PC-3 (cell line): ENCODE measurements at regions not wholly inside any gene's neighbourhood (a gene's known extent, or its start where the extent isn't known, plus 50 kb on each side); places are given as distances from the start of the nearest gene placed in this dataset.
A peak's percentile ranks its signal among the peaks of the same experiment; 100 is the strongest.

Experiments
- ATAC-seq: fragments of 200-7000 bp; cut with Tn5 transposase; 2 replicates; pipeline ENCODE4 v1.9.1; 2020; ENCODE audit warnings: mild to moderate bottlenecking, moderate library complexity
- BruUV-seq: library from RNA; stranded (reverse); fragments of 400-500 nt; replicated peaks from 2 replicates; lab custom pipeline; 2021; lab: Mats Ljungman, UMichigan
- CTCF ChIA-PET: fragments of 300-600 bp; sonication (Branson Sonifier 250); formaldehyde crosslinking; loops from one replicate; lab custom pipeline; 2022; ENCODE audit warnings: antibody characterized with exemption; lab: Charles Lee
- POLR2A ChIA-PET: fragments of 300-600 bp; sonication (Branson Sonifier 250); formaldehyde crosslinking; loops from one replicate; lab custom pipeline; 2022; ENCODE audit warnings: antibody characterized with exemption; ENCODE audit not compliant: unreplicated experiment; lab: Charles Lee
- DNase-seq: peaks from one replicate; pipeline ENCODE4 v3.0.0-alpha.2; 2015
- H2AFZ ChIP-seq: fragments of 300-600 bp; sonication (generic); 2 replicates; pipeline ENCODE4 v1.6.0; 2016; ENCODE audit warnings: antibody characterized with exemption, low read length
- H3F3A ChIP-seq: fragments of 300-600 bp; sonication (generic); one replicate; pipeline ENCODE4 v1.6.0; 2017; ENCODE audit warnings: antibody characterized with exemption, low read length, control low read depth, mild to moderate bottlenecking; ENCODE audit not compliant: unreplicated experiment
- H3K27ac ChIP-seq: fragments of 300-600 bp; sonication (generic); 2 replicates; pipeline ENCODE4 v1.5.1; 2016; ENCODE audit warnings: mild to moderate bottlenecking, low read length
- H3K27me3 ChIP-seq: fragments of 300-600 bp; sonication (generic); 2 replicates; pipeline ENCODE4 v1.6.1; 2016; ENCODE audit warnings: low read length, mixed read lengths
- H3K36me3 ChIP-seq: fragments of 300-600 bp; sonication (generic); 2 replicates; pipeline ENCODE4 v1.6.1; 2016; ENCODE audit warnings: low read depth, mixed run types, low read length, mixed read lengths
- H3K4me1 ChIP-seq: fragments of 300-600 bp; sonication (generic); 2 replicates; pipeline ENCODE4 v1.5.1; 2016; ENCODE audit warnings: low read length; ENCODE audit not compliant: insufficient read depth
- H3K4me2 ChIP-seq: fragments of 300-600 bp; sonication (generic); 2 replicates; pipeline ENCODE4 v1.6.0; 2016; ENCODE audit warnings: low read length
- H3K4me3 ChIP-seq: fragments of 300-600 bp; sonication (generic); 2 replicates; pipeline ENCODE4 v1.5.1; 2016; ENCODE audit warnings: mild to moderate bottlenecking, low read length, mixed read lengths
- H3K79me2 ChIP-seq: fragments of 300-600 bp; sonication (generic); 2 replicates; pipeline ENCODE4 v1.6.1; 2017; ENCODE audit warnings: low read length, mixed read lengths
- H3K9ac ChIP-seq: fragments of 300-600 bp; sonication (generic); 2 replicates; pipeline ENCODE4 v1.6.0; 2016; ENCODE audit warnings: mild to moderate bottlenecking, low read length
- H3K9me2 ChIP-seq: fragments of 300-600 bp; sonication (generic); replicated peaks from 2 replicates; pipeline ENCODE4 v1.6.1; 2016; ENCODE audit warnings: mixed run types, low read length, mixed read lengths
- H3K9me3 ChIP-seq: fragments of 300-600 bp; sonication (generic); 2 replicates; pipeline ENCODE4 v1.6.1; 2016; ENCODE audit warnings: low read length, mixed read lengths
- H4K20me1 ChIP-seq: fragments of 300-600 bp; sonication (generic); 2 replicates; pipeline ENCODE4 v1.6.1; 2016; ENCODE audit warnings: low read length, mixed read lengths
- EZH2 ChIP-seq: fragments of 300-600 bp; sonication (generic); IDR thresholded peaks from one replicate; pipeline ENCODE4 v1.6.1; 2017; ENCODE audit warnings: antibody characterized with exemption, mild to moderate bottlenecking, low read length; ENCODE audit not compliant: unreplicated experiment
- EZH2phosphoT487 ChIP-seq: fragments of 300-600 bp; sonication (generic); IDR thresholded peaks from 2 replicates; pipeline ENCODE4 v1.6.1; 2018; ENCODE audit warnings: mild to moderate bottlenecking, antibody characterized with exemption, low read length, borderline replicate concordance
- intact Hi-C: fragments of 100-400 bp; cut with micrococcal nuclease; formaldehyde crosslinking; loops from 2 replicates; pipeline ENCODE4 v1.9.0; 2023
- TF ChIP-seq, protein P1 (sequence below): fragments of 300-600 bp; sonication (generic); conservative IDR thresholded peaks from 2 replicates; pipeline ENCODE4 v1.5.1; 2017; ENCODE audit warnings: antibody characterized with exemption, low read depth, mild to moderate bottlenecking, low read length

DNA sequence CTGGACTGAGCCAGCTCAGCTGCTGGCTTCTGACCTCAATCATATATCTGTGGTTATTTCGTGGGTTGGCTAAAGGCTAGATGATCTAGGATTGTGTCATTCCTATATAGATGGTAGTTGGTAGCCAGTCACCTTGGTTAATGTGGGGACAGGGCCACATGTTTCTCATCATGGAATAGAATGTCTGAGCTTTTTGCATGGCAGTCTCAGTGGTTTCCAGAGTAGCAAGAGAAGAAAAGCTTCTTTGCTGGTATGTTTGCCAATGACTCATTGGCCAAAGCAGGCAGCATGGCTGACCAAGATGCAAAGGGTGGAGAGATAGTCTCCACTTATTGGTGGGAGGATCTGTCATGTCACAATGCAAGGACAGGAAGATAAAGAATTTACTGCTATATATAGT, 746.4 kb upstream of the FLRT2 start:
- Histone ChIP-seq H3K27ac (peak overlapping the region; percentile 58), H3K27me3 (no peaks in the 10 kb centered on the region), H3F3A (no peaks in the 10 kb centered on the region), H3K9me3 (peaks cover 20% of the 10 kb centered on the region), H4K20me1 (no peaks in the 10 kb centered on the region), H2AFZ (no peak overlapping the region), H3K36me3 (no peaks in the 10 kb centered on the region), H3K9ac (no peak overlapping the region), H3K4me1 (0 out of 2 replicates have a peak, but pooled peaks cover 4% of the 10 kb centered on the region), H3K4me2 (no peak overlapping the region), H3K9me2 (no peaks in the 10 kb centered on the region), H3K4me3 (no peak overlapping the region), H3K79me2 (no peaks in the 10 kb centered on the region)
- CTCF ChIA-PET, result no interaction called here
- POLR2A ChIA-PET, result no interaction called here
- BruUV-seq, result no TSS peak
- TF ChIP-seq EZH2 (no peak), EZH2phosphoT487 (no peak)
- TF ChIP-seq, protein P1, sequence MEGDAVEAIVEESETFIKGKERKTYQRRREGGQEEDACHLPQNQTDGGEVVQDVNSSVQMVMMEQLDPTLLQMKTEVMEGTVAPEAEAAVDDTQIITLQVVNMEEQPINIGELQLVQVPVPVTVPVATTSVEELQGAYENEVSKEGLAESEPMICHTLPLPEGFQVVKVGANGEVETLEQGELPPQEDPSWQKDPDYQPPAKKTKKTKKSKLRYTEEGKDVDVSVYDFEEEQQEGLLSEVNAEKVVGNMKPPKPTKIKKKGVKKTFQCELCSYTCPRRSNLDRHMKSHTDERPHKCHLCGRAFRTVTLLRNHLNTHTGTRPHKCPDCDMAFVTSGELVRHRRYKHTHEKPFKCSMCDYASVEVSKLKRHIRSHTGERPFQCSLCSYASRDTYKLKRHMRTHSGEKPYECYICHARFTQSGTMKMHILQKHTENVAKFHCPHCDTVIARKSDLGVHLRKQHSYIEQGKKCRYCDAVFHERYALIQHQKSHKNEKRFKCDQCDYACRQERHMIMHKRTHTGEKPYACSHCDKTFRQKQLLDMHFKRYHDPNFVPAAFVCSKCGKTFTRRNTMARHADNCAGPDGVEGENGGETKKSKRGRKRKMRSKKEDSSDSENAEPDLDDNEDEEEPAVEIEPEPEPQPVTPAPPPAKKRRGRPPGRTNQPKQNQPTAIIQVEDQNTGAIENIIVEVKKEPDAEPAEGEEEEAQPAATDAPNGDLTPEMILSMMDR, result no peak
- intact Hi-C loops, result no loop called here
- DNase-seq (peak; percentile 44), ATAC-seq (no peak)

DNA sequence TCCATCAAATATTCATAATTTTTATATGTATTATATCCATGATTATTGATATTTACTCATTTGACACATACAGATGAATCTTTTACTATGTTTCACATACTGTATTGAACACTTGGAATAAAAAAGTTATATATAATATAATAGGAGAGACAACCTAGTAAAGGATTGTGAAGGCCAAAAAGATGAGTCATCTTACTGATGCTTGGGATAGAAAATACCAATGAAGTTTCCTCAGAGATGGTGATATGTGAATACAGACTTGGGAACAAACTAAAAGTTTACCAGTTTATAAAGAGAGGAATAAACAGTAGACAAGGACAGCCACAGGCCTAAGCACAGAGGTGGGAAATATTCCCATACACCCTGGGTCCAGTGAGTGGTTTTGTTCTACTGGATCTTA, 743.9 kb upstream of the FLRT2 start:
- peaks cover 9% of the 10 kb centered on the region; the same call in 1 of the 2 replicates for H3K9me3 ChIP-seq
- ChIA-PET POLR2A (no interaction called here), CTCF (no interaction called here)
- no peaks in the 10 kb centered on the region for H3F3A ChIP-seq
- H3K36me3 ChIP-seq, result no peaks in the 10 kb centered on the region
- no peaks in the 10 kb centered on the region for H3K79me2 ChIP-seq
- DNase-seq (no peak), ATAC-seq (no peak)
- no peaks in the 10 kb centered on the region for H3K9me2 ChIP-seq
- no peak overlapping the region for H3K27ac ChIP-seq
- H3K9ac ChIP-seq, result no peak overlapping the region
- no peak overlapping the region for H3K4me3 ChIP-seq
- H3K4me1 ChIP-seq, result 0 out of 2 replicates have a peak, but pooled peaks cover 4% of the 10 kb centered on the region
- no peak overlapping the region for H2AFZ ChIP-seq
- no peak for TF ChIP-seq EZH2phosphoT487
- TF ChIP-seq, protein P1, result no peak
- no peak for TF ChIP-seq EZH2
- BruUV-seq, result no TSS peak
- H3K4me2 ChIP-seq, result no peak overlapping the region
- no peaks in the 10 kb centered on the region for H4K20me1 ChIP-seq
- H3K27me3 ChIP-seq, result no peaks in the 10 kb centered on the region
- intact Hi-C loops, result no loop called here

DNA sequence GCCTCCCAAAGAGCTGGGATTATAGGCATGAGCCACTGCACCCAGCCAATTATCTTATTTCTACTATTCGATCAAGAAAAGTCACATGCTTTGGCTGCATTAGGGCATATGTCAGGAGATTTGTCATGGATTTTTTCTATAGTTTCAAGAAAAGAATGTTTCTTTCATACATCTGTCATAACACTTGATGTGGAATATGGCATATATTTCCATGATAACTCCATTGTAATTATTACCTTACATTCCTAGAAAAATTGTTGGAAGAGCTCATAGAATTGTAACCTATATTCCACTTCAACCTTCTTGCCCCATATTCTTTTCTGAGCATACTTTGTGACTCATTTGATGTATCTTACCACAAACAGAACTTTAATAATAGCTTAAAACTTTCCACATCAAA, 740.9 kb upstream of the FLRT2 start:
- H3K9ac ChIP-seq, result no peak overlapping the region
- H3K27ac ChIP-seq, result no peak overlapping the region
- no peaks in the 10 kb centered on the region for H3K4me1 ChIP-seq
- H4K20me1 ChIP-seq, result no peaks in the 10 kb centered on the region
- H3K4me2 ChIP-seq, result no peak overlapping the region
- ChIA-PET POLR2A (no interaction called here), CTCF (no interaction called here)
- no peak for TF ChIP-seq EZH2
- TF ChIP-seq, protein P1, result no peak
- no peak overlapping the region for H3K4me3 ChIP-seq
- no peaks in the 10 kb centered on the region for H3K27me3 ChIP-seq
- no peaks in the 10 kb centered on the region for H3F3A ChIP-seq
- no TSS peak for BruUV-seq
- peak; percentile 48 for DNase-seq
- no peak overlapping the region for H2AFZ ChIP-seq
- ATAC-seq, result no peak
- H3K9me2 ChIP-seq, result no peaks in the 10 kb centered on the region
- H3K36me3 ChIP-seq, result no peaks in the 10 kb centered on the region
- 0 out of 2 replicates have a peak, but pooled peaks cover 3% of the 10 kb centered on the region for H3K9me3 ChIP-seq
- intact Hi-C loops, result no loop called here
- H3K79me2 ChIP-seq, result no peaks in the 10 kb centered on the region
